Kidney capillary endothelial cell (primary cell): ENCODE measurements at regions not wholly inside any gene's neighbourhood (a gene's known extent, or its start where the extent isn't known, plus 50 kb on each side); places are given as distances from the start of the nearest gene placed in this dataset.

ENCODE experiments used
- DNase-seq: peaks from one replicate; pipeline ENCODE4 v3.0.0-alpha.2; 2018; ENCODE audit warnings: low spot score

GRCh38 chr7:88700725-88701124 is 58.8 kb upstream of the ZNF804B start:
- DNase-seq: no peak

GRCh38 chr7:88694207-88694606 is 65.3 kb upstream of the ZNF804B start:
- no peak for DNase-seq

- DNase-seq: no peak
Measured at GRCh38 chr7:88693131-88693530, 66.4 kb upstream of the ZNF804B start.

GRCh38 chr7:88692493-88692892 is 67.0 kb upstream of the ZNF804B start:
- no peak for DNase-seq

GRCh38 chr7:88689821-88690220 is 69.7 kb upstream of the ZNF804B start:
- DNase-seq: no peak

GRCh38 chr7:88688222-88688621 is 71.3 kb upstream of the ZNF804B start:
- no peak for DNase-seq

- DNase-seq: no peak
Measured at GRCh38 chr7:88686468-88687229, 72.9 kb upstream of the ZNF804B start.

- no peak for DNase-seq
Measured at GRCh38 chr7:88681682-88682081, 77.8 kb upstream of the ZNF804B start.

GRCh38 chr7:88670536-88670935 is 89.0 kb upstream of the ZNF804B start:
- DNase-seq: no peak

GRCh38 chr7:88669913-88670312 is 89.6 kb upstream of the ZNF804B start:
- DNase-seq: no peak

- DNase-seq: no peak
Measured at GRCh38 chr7:88668591-88668990, 90.9 kb upstream of the ZNF804B start.

GRCh38 chr7:88666626-88667025 is 92.9 kb upstream of the ZNF804B start:
- no peak for DNase-seq

- DNase-seq: no peak
Measured at GRCh38 chr7:88665892-88666514, 93.5 kb upstream of the ZNF804B start.

- DNase-seq: peak; percentile 69
Measured at GRCh38 chr7:88664630-88665233, 94.8 kb upstream of the ZNF804B start.

- no peak for DNase-seq
Measured at GRCh38 chr7:88661921-88662320, 97.6 kb upstream of the ZNF804B start.

GRCh38 chr7:88647825-88648224 is 111.7 kb upstream of the ZNF804B start:
- DNase-seq: no peak

GRCh38 chr7:88638583-88638982 is 120.9 kb upstream of the ZNF804B start:
- no peak for DNase-seq

- DNase-seq: no peak
Measured at GRCh38 chr7:88637795-88638194, 121.7 kb upstream of the ZNF804B start.

- no peak for DNase-seq
Measured at GRCh38 chr7:88635149-88635548, 124.4 kb upstream of the ZNF804B start.

GRCh38 chr7:88629559-88629958 is 129.9 kb upstream of the ZNF804B start:
- no peak for DNase-seq

- DNase-seq: no peak
Measured at GRCh38 chr7:88628363-88629085, 131.0 kb upstream of the ZNF804B start.

GRCh38 chr7:88617185-88617584 is 142.3 kb upstream of the ZNF804B start:
- no peak for DNase-seq

- DNase-seq: no peak
Measured at GRCh38 chr7:88615336-88615735, 144.2 kb upstream of the ZNF804B start.
